Occipital lobe (tissue), 1 donor: ENCODE measurements at regions not wholly inside any gene's neighbourhood (a gene's known extent, or its start where the extent isn't known, plus 50 kb on each side); places are given as distances from the start of the nearest gene placed in this dataset.
"Not testable (repeated sequence)": the region's sequence is repeated elsewhere in the genome, so short reads cannot be mapped to it uniquely, and the experiment has no call there.

Experiments used
- DNase-seq: peaks from one replicate; lab custom pipeline; 2025; lab: John Stamatoyannopoulos, UW

DNA sequence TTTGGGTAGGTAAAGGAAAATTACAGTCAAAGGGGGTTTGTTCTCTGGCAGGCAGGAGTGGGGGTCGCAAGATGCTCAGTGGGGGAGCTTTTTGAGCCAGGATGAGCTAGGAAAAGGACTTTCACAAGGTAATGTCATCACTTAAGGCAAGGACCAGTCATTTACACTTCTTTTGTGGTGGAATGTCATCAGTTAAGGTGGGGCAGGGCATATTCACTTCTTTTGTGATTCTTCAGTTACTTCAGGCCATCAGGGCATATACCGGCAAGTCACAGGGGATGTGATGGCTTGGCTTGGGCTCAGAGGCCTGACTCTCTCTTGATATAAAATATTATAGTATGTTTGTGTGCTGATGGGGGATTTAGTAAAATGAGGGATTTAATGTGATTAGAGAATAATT is 151.4 kb upstream of the GK2 start:
- DNase-seq: not testable (repeated sequence)

DNA sequence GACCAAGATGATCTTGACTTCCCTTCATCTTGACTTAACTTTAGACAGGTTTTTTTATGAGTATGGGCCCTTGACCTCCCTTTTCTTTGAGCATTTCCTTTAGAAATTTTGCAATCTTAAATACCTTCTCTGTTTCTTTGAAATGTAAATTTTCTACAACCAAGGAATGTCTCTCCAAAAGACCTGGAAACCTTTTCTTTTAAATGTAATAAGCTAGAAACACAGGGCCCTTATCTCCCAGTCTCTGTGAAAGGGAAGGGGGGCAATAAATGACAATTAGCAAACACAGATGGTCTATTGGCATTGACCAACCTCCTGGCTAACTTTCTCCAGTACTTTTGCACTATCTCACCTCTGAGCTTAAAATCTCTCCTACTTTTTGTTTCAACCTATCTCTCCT is 144.3 kb upstream of the GK2 start:
- no peak for DNase-seq

DNA sequence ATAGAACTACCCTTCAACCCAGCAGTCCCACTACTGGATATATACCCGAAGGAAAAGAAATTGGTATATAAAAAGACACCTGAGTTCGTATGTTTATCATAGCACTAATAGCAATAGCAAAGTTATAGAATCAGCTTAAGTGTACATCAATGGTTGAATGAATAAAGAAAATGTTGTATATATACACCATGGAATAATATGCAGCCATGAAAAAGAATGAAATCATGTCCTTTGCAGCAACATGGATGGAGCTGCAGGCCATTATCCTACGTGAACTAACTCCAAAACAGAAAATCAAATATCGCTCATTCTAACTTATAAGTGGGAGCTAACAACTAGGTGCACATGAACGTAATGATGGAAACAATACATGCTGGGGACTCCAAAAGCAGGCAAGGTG is 143.5 kb upstream of the GK2 start:
- DNase-seq: no peak

DNA sequence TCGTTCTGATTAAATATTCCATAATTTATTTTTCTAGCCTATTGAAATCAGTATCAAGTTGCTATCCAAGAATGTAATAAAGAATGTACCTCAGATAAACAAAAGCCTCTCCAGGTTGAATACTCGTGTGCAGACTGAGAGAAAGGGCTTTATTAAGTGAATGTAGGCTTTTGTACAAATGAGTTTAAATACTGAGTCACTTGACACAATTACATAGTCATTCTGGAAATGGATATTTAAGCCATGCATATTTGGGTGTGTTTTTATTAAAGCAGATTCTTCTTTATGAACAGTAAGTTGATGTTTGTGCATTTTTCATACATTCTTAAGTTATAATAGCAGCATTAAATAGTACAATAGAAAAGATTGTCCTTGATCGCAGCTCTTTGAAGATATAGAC is 139.8 kb upstream of the GK2 start:
- no peak for DNase-seq

DNA sequence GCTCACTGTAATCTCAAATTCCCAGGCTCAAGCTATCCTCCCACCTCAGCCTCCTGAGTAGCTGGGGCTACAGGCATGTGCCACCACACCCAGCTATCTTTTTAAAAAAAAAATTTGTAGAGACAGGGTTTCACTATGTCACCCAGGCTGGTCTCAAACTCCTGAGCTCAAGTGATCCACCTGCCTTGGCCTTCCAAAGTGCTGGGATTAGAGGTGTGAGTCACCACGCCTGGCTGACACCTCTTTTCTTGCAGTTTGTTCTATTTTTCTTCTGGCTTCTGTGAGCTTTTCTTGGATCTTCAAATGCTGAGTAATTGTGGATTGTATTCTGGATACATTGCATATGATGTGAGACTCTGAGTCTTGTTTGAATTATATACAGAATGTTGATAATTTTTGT is 137.3 kb upstream of the GK2 start:
- DNase-seq: not testable (repeated sequence)

DNA sequence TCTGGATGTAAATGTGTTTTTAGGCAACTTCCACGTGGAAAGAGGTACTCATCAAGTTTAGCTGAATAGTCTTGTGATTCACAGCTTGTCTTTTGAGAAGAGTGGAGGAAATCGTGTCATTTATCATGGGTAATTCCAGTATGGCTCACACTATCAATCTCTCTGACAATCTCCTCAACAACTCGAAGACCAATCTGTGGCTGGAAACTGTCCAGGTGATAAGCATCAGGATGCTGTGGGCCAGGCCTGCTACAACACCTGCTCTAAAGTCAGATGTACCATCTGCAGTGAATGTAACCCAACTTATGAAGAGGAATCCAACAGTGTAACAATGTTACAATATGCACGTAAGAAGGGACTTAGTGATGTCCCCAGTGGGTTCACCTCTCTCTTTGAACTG is 132.1 kb upstream of the GK2 start:
- DNase-seq: no peak

DNA sequence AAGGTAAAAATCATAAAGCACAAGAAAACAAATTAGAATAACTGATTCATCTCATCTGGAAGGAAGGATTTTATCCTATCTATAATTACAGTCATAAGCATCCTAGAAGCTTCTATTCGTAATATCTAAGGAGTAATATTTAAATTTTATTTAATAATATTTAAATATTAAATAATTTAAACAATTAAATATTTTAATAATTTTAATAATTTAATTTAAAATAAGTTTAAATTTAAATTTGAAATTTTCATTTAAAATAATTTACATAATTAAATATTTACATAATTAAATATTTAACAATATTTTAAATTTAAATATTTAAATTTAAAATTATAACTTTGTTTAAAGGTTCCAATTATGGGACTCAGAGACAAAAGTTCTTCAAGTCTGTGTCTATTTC is 127.5 kb upstream of the GK2 start:
- DNase-seq: no peak

DNA sequence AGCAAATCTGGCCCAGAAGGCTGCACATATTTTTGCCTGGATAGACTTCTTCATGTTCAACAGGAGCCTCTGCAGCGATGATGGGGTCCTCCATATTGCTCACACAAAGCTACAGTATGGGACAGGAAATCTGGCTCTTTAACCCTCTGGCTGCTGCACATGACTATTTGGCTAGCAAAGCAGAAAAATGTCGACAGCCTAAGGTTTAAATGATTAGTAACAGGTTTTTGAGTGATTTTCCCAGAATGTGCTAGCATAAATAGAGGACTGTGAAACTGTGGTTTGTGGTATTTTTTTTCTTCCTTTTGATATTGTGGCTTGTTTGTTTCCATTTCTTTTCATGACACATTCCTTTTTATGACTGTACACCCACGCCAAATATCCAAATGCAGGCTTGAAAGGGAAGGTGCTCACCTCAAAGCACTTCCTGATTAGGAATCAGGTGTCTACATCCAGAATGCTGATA is 120.2 kb upstream of the GK2 start:
- no peak for DNase-seq

DNA sequence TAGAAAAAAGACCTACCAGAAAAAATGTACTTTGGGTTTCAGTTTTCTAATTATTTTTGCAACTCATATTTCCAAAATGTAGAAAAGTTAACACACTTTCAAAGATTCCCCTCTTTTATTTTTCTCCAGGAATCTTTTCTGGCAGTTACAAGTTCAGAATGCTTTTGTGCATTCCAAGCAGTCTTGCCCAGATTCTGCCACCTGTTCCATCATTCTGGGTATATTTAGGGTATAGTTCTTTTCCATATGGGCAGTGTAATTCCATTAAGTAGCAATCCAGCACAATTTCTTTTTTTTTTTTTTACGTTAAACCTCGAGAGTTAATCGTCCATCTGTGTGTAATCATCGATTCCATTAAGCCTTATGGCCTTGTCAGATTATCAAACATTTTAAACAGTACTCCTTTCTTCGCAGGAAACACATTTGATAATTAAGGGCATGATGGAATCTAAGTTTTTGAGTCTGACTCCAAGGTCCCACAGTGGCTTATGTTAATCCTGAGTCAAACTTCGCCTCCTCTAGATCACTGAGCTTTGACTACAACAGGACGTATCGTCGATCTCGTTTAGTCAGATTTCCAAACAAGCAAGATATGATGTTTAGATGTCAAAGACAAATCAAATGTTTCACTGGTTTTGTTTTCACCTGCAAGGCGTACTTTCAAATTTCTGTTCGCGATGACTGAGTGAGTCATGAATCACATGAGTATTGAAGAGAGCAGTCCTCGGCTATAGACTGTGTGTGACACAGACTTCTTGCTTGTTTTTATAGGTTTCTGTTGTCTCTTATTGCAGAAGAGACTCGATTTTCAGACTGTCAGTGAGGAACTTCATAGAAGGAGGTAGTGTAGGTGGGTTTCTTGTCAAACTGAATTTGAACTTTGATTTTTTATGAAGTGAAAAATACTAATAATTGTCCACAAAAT is 118.9 kb upstream of the GK2 start:
- DNase-seq: no peak

DNA sequence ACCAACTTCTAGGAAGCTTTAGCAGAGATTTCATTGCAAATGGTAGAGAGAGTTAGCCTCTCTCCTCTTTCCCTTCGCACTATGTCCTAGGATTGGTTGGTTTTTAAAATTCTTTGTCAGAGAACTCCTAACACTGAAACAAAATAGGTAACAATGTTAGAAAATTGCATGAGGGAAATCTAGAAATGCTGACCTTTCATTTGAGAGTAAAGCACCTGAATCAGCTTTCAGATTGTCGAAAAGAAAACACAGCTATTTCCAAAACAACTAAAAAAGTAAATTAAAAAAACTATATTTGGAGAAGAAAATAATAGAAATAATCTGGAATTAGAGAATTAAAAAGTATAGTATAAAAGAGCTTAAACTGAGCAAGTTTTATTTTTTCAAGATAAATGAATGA is 108.1 kb upstream of the GK2 start:
- DNase-seq: no peak

DNA sequence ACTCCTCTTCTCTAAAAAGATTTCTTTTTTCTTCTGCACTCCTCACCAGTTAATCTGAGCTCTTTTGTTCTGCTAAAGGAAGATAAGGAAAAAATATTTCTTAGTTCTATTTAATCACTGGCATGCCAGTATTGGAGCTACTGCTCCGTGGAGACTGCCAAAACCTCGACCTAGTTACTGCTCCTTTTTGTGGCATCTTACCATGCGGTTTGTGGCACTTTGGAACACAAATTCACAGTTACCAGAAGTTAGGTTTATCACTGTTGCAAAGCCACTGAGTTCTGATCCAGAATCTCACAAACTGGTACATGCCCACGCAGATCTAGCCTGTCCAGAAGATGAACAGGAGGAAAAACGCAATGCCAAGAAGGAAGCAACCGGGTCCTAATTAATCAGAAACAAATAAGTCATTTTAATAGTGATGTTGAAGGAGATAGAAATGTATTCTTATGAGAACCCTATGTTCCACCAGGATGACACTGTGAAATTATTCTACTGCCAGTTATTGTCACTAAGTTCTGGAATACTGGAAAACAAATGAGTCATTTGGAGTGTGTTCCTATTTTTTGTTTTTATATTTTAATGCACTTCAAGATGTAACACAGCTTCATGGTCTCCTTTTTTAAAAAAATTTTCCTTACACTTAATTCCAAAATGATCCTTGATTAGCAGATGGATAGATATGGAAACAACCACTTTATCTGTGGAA is 106.7 kb upstream of the GK2 start:
- DNase-seq: peak; percentile 45

DNA sequence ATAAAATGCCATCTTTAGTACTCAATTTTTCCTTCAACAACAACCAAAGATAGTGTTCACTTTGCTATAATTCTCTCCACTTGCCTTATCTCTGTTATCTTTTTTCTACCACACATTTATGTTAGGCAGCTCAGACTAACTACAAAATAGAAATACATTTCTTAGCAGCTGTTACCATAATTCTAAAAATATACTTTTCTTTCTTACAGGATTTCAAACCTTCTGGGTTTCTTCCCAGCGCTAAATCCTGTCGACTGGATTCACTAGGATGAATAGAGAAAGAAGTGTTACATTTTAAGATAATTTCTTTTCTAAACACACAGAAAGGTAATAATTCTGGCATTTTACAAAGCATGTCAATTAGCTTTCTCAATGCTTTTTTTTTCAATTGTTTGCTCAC is 105.5 kb upstream of the GK2 start:
- DNase-seq: no peak

DNA sequence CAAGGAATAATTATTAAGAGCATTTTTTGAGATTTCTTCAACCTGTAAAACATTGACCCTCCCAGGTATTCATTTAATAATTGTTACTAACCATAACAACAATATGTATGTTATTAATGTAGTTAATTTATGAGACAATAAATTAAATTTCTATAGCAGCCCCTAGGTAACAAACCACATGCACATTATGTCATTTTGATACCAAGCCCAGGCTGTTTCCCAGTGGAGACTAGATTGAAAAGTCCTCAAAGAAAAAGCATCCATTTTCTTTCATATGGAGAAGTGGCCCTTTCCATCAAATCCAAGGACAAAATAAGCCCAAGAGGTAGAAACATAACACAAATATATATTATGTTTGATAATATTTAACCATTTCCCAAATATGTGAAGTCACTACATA is 104.3 kb upstream of the GK2 start:
- no peak for DNase-seq

DNA sequence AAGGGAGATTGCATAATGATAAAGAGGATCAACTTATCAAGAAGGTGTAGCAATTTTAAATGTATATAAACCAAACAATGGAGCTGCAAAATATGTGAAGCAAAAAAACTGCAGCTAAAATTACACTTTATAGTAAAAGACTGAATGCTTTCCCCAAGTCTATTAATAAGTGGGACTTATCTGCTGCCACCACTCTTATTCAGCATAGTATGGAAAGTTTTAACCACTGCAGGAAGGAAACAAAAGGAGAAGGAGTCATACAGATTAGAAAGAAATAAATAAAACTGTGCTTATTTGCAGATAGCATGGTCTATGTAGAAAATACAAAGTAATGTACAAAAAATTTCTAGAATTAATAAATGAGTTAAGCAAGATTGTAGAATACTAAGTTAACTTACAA is 94.1 kb upstream of the GK2 start:
- no peak for DNase-seq

DNA sequence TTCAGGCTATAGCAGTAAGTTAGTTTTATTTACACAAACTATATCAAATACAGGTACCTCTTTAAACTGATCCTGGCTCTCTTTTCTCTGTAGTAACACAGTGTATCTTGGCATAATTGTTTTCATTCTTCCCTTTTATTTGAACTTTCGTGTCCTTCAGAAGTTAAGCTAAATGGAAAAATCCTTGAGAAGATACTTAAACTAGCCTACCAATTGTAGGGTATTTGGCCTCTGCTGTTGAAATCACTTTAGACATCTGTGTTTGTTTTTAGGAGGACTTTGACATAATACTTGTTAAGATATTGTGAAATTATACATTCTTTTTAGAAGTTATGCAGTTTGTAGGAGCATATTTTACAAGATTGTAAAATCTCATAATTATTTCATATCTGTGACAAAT is 90.3 kb upstream of the GK2 start:
- DNase-seq: no peak

DNA sequence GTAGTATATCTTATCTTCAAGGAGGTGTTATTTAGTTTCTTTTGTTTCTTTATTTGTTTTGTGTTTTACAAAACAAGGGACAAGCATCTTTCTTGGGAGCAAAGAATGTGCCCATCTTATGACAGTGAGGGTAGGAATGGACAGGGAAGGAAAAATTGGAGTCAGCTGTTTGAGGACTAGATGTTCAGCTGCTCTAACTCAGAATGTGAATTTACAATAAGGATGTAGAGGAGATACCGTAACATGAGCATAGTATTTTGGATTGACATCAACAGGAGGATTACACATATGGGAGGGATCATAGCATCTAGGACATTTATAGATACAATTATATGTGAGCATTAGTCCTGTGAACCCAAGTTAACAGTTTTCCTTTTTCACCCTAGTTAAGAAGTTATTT is 89.0 kb upstream of the GK2 start:
- DNase-seq: no peak

DNA sequence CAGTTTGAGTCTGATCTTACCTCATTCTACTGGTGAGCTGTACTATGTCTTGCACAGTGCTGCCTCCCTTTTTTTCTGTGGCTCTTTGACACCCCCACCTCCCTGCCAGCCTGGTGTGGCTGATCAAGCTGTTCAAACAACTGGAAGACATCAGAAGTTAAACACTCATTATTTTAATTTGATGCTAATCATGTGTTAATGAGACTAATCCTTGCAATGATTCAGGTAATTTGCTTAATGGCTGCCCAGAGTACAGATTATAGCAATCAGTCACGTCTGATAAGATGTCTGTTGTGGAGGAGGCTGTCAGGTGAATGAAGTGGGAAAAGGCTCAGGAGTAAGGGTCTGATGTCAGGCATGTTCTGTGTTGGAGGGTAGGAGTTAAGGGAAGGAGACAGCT is 87.4 kb upstream of the GK2 start:
- DNase-seq: no peak

DNA sequence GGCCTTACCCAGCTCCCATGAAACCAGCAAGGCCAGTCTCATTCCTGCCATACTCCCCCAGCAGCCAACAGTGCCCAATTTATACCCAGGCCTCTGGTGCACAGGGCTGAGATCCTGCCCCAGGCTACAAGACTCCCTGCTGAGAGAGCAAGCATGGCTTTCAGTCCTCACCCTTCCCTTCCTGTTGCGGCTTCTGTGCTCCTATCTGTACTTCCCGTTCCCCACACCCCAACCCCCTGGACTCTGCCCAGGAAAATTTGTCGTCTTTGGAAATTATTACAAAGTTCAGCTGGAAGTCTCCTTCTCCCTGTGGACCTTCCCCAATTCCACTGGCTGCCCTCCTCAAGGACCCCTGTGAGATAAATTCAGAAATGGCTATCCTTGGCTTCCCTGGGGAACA is 84.1 kb upstream of the GK2 start:
- no peak for DNase-seq

DNA sequence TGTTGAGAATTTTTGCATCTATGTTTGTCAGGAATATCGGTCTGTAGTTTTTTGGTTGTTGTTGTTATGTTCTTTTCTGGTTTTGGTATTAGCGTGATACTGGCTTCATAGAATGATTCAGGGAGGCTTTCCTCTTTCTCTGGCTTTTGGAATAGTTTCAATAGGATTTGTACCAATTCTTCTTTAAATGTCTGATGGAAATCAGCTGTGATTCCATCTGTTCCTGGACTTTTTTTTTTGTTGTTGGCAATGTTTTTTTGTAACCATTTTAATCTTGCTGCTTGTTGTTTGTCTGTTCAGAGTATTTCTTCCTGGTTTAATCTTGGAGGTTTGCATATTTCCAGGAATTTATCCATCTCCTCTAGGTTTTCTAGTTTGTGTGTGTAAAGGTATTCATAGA is 81.5 kb upstream of the GK2 start:
- no peak for DNase-seq

DNA sequence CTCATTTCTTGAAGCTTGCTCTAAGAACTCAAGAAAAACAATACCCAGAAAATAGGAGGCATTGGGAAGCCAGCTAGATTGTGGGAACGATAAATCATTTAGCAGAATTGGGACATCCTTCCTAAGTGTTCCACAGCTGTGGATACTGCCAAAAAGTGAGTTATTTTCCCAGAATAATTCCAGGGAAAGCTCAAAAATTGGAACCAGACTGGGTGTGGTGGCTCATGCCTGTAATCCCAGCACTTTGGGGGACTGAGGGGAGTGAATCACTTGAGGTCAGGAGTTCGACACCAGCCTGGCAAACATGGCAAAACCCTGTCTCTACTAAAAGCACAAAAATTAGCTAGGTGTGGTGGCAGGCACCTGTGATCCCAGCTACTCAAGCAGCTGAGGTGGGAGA is 68.2 kb upstream of the GK2 start:
- DNase-seq: no peak

DNA sequence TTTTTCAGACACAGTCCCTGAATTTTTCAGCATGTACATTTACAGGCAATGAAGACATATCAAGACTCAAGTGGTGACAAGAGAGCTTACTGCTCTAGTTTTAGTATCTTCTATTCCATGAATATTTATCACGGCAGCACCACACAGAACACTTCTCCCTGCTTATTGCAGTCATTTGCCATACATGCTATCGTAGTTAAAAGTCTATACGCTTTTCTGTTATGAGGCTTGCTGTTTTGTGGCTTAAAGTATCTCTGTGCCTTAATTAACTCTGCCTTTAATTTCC is 65.4 kb upstream of the GK2 start:
- no peak for DNase-seq

DNA sequence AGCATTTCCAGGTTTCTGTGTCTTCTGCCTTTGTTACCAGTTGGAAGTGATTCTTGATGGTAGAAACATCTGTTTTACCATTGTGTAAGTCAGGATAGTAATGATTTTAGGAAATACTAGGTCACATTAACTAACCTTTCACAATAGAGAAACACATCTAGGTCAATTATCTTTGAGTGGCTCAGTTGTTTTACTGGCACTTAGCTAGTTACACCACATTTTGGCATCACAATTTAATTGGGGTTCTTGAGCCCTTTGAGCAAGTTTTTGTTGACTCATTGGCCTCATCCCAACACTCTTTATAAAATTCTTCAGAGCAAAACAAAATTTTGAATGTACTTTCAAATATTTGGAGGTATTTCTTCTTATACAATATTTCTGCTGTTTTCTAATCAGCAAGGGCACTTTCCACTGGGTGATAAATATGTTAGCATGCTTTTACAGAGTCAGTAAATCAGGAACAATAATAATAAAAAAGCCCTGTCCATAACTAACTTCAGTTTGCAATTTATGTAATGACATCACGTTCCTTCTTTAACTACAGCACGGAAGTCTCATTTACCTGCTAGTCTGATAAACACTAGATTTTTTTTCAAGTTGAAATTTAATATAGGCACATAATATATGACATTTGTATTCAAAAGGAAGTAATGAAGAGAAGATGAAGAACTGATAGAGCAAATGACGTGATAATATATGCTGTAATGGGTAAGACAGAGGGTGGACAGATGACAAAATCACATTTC is 64.8 kb upstream of the GK2 start:
- DNase-seq: no peak

DNA sequence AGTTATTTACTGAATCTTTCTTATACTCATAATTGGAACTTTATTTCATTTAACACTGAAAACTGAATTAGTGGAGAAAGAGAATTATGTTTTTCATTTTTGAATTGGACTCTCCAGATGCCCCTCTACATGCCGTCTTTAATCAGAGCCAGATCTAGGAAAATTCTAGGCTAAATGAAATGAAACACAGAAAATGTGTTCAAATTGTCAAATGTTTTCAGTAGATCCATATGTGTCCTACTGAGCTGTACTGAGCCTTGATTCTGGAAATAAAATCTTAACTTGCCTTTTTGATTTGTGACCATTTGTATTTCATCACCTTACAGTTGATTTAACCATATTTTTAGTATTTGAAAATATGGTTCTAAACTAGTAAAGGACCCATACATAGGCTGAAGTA is 64.0 kb upstream of the GK2 start:
- no peak for DNase-seq
